Epithelial cell of proximal tubule (primary cell): ENCODE measurements at regions not wholly inside any gene's neighbourhood (a gene's known extent, or its start where the extent isn't known, plus 50 kb on each side); places are given as distances from the start of the nearest gene placed in this dataset.
"Not testable (repeated sequence)": the region's sequence is repeated elsewhere in the genome, so short reads cannot be mapped to it uniquely, and the experiment has no call there.

Source experiments
- DNase-seq: peaks from one replicate; pipeline ENCODE4 v3.0.0-alpha.2; 2011; ENCODE audit warnings: low read depth
- H3K4me3 ChIP-seq: 2 replicates; pipeline ENCODE4 v1.5.1; 2011; ENCODE audit warnings: low read depth, mild to moderate bottlenecking, low read length
- TF ChIP-seq, protein P1 (sequence below): conservative IDR thresholded peaks from 2 replicates; pipeline ENCODE4 v1.5.1; 2012; ENCODE audit warnings: low read depth, mild to moderate bottlenecking, low read length

DNA sequence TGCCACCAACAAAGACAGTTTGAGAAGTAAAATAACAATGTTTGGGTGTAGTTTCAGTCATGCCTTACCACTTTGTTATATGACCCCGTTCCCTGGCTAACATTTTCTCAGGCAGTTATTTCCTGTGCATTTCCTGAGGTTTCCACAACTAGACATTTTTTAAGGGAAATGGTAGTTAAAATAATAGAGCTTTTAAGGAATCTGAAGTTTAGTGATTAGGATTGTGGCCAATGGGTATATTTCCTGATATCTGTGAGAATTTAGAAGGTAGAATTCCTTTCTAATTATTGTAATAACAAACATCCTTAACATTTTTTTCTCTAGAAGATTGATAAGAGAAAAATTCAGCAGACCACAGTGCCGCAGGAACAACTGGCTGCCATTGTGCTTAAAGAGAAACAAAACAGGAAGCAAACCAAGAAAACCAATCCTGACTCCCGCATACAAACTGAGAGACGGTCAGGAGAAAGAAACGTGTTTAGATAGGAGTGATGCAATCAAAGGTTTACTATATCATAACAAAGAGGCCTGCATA, 193.6 kb downstream of the MBL2 start:
- H3K4me3 ChIP-seq, result no peak overlapping the region

DNA sequence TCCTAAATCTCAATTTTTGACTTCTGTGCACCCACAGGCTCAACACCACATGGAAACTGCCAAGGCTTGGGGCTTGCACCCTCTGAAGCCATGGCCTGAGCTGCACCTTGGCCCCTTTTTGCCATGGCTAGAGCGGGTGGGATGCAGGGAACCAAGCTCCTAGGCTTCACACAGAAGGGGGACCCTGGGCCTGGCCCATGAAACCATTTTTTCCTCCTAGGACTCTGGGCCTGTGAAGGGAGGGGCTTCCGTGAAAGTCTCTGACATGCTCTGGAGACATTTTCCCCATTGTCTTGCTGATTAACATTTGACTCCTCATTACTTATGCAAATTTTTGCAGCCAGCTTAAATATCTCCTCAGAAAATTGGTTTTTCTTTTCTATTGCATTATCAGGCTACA, 190.9 kb downstream of the MBL2 start:
- H3K4me3 ChIP-seq, DNase-seq: not testable (repeated sequence)

More for the DNA sequence above, 193.6 kb downstream of the MBL2 start:
- TF ChIP-seq, protein P1, sequence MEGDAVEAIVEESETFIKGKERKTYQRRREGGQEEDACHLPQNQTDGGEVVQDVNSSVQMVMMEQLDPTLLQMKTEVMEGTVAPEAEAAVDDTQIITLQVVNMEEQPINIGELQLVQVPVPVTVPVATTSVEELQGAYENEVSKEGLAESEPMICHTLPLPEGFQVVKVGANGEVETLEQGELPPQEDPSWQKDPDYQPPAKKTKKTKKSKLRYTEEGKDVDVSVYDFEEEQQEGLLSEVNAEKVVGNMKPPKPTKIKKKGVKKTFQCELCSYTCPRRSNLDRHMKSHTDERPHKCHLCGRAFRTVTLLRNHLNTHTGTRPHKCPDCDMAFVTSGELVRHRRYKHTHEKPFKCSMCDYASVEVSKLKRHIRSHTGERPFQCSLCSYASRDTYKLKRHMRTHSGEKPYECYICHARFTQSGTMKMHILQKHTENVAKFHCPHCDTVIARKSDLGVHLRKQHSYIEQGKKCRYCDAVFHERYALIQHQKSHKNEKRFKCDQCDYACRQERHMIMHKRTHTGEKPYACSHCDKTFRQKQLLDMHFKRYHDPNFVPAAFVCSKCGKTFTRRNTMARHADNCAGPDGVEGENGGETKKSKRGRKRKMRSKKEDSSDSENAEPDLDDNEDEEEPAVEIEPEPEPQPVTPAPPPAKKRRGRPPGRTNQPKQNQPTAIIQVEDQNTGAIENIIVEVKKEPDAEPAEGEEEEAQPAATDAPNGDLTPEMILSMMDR, result no peak
- DNase-seq, result no peak

DNA sequence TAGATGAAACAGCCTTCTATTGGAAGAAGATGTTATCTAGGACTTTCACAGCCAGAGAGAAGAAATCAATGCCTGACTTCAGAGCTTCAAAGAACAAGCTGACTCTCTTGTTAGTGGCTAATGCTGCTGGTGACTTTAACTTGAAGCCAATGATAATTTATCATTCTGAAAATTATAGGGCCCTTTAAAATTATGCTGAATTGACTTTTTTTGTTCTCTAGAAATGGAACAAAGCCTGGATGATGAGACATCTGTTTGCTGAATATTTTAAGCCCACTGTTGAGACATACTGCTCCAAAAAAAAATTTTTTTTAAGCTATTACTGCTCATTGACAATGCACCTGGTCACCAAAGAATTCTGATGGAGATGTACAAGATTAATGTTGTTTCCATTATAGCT, 189.2 kb downstream of the MBL2 start:
- H3K4me3 ChIP-seq, result no peak overlapping the region
- DNase-seq, result no peak
- TF ChIP-seq, protein P1, result no peak

DNA sequence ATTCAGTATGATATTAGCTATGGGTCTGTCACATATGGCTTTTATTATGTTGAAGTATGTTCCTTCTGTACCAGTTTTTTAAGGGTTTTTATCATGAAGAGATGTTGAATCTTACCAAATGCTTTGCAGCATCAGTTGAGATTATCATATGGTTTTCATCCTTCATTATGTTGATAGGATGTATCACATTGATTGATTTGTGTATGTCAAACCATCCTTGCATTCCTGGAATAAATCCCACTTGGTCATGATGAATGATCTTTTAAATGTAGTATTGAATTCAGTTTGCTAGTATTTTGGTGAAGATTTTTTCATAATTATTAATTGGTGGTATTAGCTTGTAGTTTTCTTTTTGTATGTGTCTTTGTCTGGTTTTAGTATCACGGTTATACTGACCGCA, 185.9 kb downstream of the MBL2 start:
- TF ChIP-seq, protein P1, result no peak
- no peak overlapping the region for H3K4me3 ChIP-seq
- DNase-seq, result no peak

DNA sequence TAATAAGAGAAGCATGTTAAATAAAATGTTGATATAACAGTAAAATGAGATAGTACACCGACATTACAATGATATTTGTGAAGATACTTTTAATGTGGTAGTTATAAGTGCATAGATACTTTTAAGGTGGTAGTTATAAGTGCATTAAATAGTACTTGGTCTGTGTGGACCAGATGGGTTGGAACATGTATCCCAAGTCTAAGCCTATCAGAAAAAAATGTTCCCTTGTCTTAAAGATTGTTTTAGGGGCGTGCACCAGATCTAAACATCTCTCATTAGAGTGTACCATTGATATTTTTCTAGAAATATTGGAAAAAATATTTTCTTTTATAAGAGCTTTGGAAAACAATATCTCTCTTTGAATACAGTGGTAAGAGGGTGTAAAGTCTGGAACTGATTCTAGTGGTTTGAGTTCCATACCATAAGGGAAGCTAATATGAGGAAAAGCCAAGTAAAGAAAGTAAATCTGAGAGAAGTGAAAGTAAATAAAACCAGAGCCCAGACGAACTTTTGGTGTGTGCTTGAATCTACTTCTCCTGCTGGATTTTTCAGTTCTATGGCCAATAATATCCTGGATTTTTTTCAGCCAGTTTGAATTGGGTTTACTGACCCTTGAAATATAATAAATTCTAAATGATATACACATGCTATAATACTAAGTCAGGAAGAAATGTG, 175.3 kb downstream of the MBL2 start:
- TF ChIP-seq, protein P1, result no peak

DNA sequence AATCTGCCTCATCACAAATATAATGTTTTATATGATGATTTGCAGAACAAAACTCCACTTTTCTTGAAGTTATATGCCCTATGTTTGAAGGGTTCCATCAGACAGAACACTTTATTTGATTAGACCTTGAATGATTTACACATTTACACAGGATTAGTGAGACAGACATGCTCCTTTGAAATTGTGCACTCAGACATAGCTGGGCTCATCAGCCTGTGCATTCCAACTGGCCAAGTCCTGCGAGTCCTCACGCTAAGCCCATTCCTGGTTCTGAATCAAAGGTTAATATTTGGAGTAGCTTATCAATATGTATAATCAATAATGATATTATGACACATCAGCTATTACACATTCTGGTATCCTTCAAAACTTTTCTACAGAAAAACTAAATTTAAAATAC, 173.6 kb downstream of the MBL2 start:
- DNase-seq, result no peak
- H3K4me3 ChIP-seq, result no peak overlapping the region
- TF ChIP-seq, protein P1, result no peak

More for the DNA sequence above, 175.3 kb downstream of the MBL2 start:
- no peak overlapping the region for H3K4me3 ChIP-seq
- no peak for DNase-seq

DNA sequence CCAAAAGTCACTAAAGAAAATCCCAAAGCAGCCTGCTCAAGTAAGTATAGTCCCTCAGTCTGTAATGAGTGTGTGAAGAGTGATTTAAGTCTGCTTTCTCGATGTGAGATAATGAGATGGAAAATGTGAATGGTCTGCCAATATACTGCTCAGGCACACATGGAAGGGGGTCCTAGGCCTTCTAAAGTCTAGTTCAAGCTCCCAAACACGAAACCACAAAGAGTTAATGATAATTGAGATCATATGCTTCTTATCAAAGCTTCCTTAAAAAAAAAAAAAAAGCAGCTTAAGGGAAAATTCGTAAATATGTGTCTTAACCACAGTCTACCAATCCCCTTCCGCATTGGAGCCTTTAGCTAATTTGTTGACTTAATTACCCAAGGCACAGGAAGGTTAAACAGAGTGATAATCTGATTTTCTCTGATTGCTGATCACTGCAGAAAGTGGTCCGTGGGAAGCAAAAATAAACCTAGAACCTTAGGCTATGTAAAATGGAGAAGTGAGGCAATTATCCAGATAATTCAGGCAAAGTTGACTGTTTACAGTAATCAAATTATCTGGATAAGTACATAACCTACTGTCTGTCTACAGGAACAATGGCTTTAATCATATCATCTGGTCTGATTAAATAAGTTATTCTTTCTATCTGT, 172.9 kb downstream of the MBL2 start:
- no peak overlapping the region for H3K4me3 ChIP-seq
- TF ChIP-seq, protein P1, result no peak
- no peak for DNase-seq

DNA sequence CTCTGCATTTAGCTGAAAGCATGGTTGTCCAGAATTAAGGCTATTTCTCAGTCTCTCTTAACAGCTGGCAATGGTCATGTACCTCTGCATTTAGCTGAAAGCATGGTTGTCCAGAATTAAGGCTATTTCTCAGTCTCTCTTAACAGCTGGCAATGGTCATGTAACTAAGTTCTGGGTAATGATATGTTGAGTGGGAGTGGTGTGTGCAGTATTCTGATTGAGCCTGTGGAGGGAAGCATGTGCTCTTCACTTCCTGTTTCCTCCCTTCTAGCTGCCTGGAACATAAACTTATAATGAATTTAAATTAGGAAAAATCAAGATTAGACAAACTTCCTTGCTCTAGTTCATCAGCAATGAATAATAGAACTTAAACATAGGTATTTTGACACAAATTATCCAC, 168.5 kb downstream of the MBL2 start:
- DNase-seq, H3K4me3 ChIP-seq: not testable (repeated sequence)
